T-helper 2 cell treated with Interferon-gamma antibody and Interleukin-4, amounts not matched to agents 5 μg/mL and 100 μg/mL, for 36 hours (primary cell): ENCODE measurements at regions not wholly inside any gene's neighbourhood (a gene's known extent, or its start where the extent isn't known, plus 50 kb on each side); places are given as distances from the start of the nearest gene placed in this dataset.

Experiments
- DNase-seq: peaks from one replicate; pipeline ENCODE4 v3.0.0; 2021; ENCODE audit warnings: low spot score
- H3K27ac Mint-ChIP-seq: one replicate; pipeline ENCODE4 v1.8.0; 2021; ENCODE audit warnings: mild to moderate bottlenecking, mixed read lengths
- H3K27me3 Mint-ChIP-seq: one replicate; pipeline ENCODE4 v1.8.0; 2021; ENCODE audit warnings: low read depth, mixed read lengths
- H3K36me3 Mint-ChIP-seq: one replicate; pipeline ENCODE4 v1.8.0; 2021; ENCODE audit warnings: low read depth, mixed read lengths
- H3K4me1 Mint-ChIP-seq: one replicate; pipeline ENCODE4 v1.8.0; 2021; ENCODE audit warnings: low read depth, mixed read lengths
- H3K4me3 Mint-ChIP-seq: one replicate; pipeline ENCODE4 v1.8.0; 2022; ENCODE audit warnings: mild to moderate bottlenecking, moderate library complexity, mixed read lengths
- H3K9me3 Mint-ChIP-seq: one replicate; pipeline ENCODE4 v1.8.0; 2021; ENCODE audit warnings: mixed read lengths

- Mint-ChIP-seq H3K4me1 (no peaks in the 10 kb centered on the region), H3K4me3 (no peak overlapping the region), H3K9me3 (peaks cover 5% of the 10 kb centered on the region), H3K36me3 (no peaks in the 10 kb centered on the region), H3K27ac (no peak overlapping the region), H3K27me3 (no peaks in the 10 kb centered on the region)
- no peak for DNase-seq
Measured at GRCh38 chr6:8583291-8583690, 147.9 kb upstream of the SLC35B3 start.

- DNase-seq: no peak
- H3K36me3 Mint-ChIP-seq: no peaks in the 10 kb centered on the region
- no peak overlapping the region for H3K4me3 Mint-ChIP-seq
- no peaks in the 10 kb centered on the region for H3K9me3 Mint-ChIP-seq
- H3K27me3 Mint-ChIP-seq: no peaks in the 10 kb centered on the region
- no peaks in the 10 kb centered on the region for H3K4me1 Mint-ChIP-seq
- H3K27ac Mint-ChIP-seq: no peak overlapping the region
Measured at GRCh38 chr6:8579372-8579771, 144.0 kb upstream of the SLC35B3 start.

- Mint-ChIP-seq H3K4me1 (no peaks in the 10 kb centered on the region), H3K4me3 (no peak overlapping the region), H3K27ac (no peak overlapping the region), H3K36me3 (no peaks in the 10 kb centered on the region), H3K27me3 (no peaks in the 10 kb centered on the region), H3K9me3 (no peaks in the 10 kb centered on the region)
- DNase-seq: no peak
Measured at GRCh38 chr6:8578006-8578405, 142.7 kb upstream of the SLC35B3 start.

- DNase-seq: no peak
- Mint-ChIP-seq H3K36me3 (no peaks in the 10 kb centered on the region), H3K4me1 (no peaks in the 10 kb centered on the region), H3K27me3 (no peaks in the 10 kb centered on the region), H3K4me3 (no peak overlapping the region), H3K9me3 (no peaks in the 10 kb centered on the region), H3K27ac (no peak overlapping the region)
Measured at GRCh38 chr6:8574749-8575468, 139.6 kb upstream of the SLC35B3 start.

GRCh38 chr6:8574311-8574710 lies 139.0 kb upstream of the SLC35B3 start:
- Mint-ChIP-seq H3K9me3 (no peaks in the 10 kb centered on the region), H3K27me3 (no peaks in the 10 kb centered on the region)

DNA sequence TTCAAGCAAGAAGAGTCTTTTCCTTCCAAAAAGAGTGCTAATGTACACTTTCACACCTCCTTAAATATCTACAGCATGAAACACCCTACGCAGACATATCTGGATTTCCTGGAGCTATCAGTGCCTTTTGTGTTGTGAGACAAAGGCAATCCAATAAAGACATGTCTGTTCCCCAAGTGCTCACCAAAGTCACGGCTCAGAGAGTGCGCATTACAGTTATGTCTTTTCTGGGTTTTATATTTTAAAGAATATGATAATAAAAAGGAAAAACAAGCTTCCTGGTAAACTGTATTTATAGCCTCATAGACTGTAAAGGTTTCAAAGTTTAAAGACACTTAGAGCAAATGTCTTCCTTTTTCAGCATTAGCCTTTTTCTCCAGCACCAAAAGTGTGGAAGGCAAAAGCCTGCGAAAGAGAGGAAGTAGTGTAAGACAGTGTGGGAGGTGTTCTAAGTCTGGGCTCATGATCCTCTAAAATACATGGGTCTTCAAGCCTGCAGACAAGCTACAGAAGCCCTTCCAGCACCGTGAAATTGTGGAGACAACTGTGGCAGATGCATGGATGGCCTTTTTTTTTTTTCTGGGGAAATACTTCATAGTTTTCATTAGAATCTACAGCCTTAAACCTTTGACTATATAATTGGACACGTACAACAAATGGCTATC lies 135.0 kb upstream of the SLC35B3 start:
- H3K27ac Mint-ChIP-seq: no peak overlapping the region

More at GRCh38 chr6:8574311-8574710, 139.0 kb upstream of the SLC35B3 start:
- no peak for DNase-seq
- no peaks in the 10 kb centered on the region for H3K36me3 Mint-ChIP-seq
- H3K27ac Mint-ChIP-seq: no peak overlapping the region
- no peak overlapping the region for H3K4me3 Mint-ChIP-seq
- no peaks in the 10 kb centered on the region for H3K4me1 Mint-ChIP-seq

GRCh38 chr6:8562125-8562524 lies 126.8 kb upstream of the SLC35B3 start:
- H3K27me3 Mint-ChIP-seq: no peaks in the 10 kb centered on the region
- H3K4me1 Mint-ChIP-seq: no peaks in the 10 kb centered on the region
- H3K4me3 Mint-ChIP-seq: no peak overlapping the region

More for the DNA sequence above, 135.0 kb upstream of the SLC35B3 start:
- Mint-ChIP-seq H3K36me3 (no peaks in the 10 kb centered on the region), H3K27me3 (no peaks in the 10 kb centered on the region), H3K4me3 (no peak overlapping the region), H3K9me3 (no peaks in the 10 kb centered on the region), H3K4me1 (no peaks in the 10 kb centered on the region)
- DNase-seq: no peak

DNA sequence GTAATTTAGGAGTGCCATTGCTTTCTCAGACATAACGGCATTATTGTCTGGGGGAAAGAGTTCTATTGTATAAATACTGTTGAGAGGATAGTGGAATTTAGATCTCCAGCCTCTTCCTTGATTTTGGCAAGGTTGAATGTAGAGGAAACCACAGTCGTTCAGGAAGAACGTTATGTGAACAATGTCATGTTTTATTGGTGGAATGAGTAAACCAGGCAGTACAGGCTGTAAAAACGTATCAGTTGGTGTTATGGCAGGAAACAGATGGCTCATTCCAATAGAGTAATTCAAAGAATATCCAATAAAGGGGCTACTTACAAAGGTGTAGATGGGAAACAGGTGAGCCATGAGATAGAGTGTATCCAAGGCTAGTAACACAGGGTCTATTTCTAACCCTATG lies 123.6 kb upstream of the SLC35B3 start:
- Mint-ChIP-seq H3K27me3 (no peaks in the 10 kb centered on the region), H3K4me1 (no peaks in the 10 kb centered on the region), H3K4me3 (no peak overlapping the region), H3K27ac (no peak overlapping the region), H3K36me3 (no peaks in the 10 kb centered on the region), H3K9me3 (no peaks in the 10 kb centered on the region)
- DNase-seq: no peak

More at GRCh38 chr6:8562125-8562524, 126.8 kb upstream of the SLC35B3 start:
- no peak for DNase-seq
- Mint-ChIP-seq H3K9me3 (no peaks in the 10 kb centered on the region), H3K27ac (no peak overlapping the region), H3K36me3 (no peaks in the 10 kb centered on the region)

GRCh38 chr6:8557014-8557748 lies 121.8 kb upstream of the SLC35B3 start:
- no peaks in the 10 kb centered on the region for H3K9me3 Mint-ChIP-seq
- no peak for DNase-seq
- H3K27me3 Mint-ChIP-seq: no peaks in the 10 kb centered on the region
- no peak overlapping the region for H3K4me3 Mint-ChIP-seq
- no peaks in the 10 kb centered on the region for H3K4me1 Mint-ChIP-seq
- no peak overlapping the region for H3K27ac Mint-ChIP-seq
- no peaks in the 10 kb centered on the region for H3K36me3 Mint-ChIP-seq

DNA sequence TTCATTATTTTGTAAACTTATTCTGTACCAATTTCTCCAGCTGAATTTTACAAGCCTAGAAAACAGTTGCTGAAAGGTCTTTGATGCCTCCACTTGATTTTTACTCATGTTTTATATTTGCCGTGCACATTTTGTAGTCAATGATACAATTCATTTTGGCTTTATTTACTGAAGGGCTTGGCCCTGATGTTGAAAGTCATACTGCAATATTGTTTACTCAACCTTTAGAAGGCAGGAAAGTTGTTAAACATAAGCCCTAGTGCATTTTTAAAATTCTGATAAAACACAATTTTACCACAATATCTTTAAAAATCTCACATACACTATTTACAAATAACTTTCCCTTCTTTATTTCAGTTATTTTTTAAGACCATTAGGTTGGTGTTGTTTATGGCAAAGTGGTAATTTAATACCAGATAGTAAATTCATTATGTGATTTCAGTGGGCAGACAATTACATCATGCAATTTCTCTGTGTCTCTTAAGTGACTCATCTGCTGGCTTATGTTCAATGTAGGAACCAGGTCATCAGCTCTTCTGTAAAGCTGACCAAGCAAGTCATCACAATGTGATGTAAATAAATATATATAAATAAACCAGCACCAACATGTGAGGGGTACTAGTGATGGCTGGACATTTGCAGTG lies 121.1 kb upstream of the SLC35B3 start:
- no peak for DNase-seq
- Mint-ChIP-seq H3K4me3 (no peak overlapping the region), H3K27me3 (no peaks in the 10 kb centered on the region), H3K36me3 (no peaks in the 10 kb centered on the region), H3K4me1 (no peaks in the 10 kb centered on the region), H3K27ac (no peak overlapping the region), H3K9me3 (no peaks in the 10 kb centered on the region)

- DNase-seq: no peak
- no peak overlapping the region for H3K4me3 Mint-ChIP-seq
- no peaks in the 10 kb centered on the region for H3K27me3 Mint-ChIP-seq
- H3K9me3 Mint-ChIP-seq: no peaks in the 10 kb centered on the region
- no peaks in the 10 kb centered on the region for H3K4me1 Mint-ChIP-seq
- H3K36me3 Mint-ChIP-seq: no peaks in the 10 kb centered on the region
- no peak overlapping the region for H3K27ac Mint-ChIP-seq
Measured at GRCh38 chr6:8551993-8552392, 116.6 kb upstream of the SLC35B3 start.

DNA sequence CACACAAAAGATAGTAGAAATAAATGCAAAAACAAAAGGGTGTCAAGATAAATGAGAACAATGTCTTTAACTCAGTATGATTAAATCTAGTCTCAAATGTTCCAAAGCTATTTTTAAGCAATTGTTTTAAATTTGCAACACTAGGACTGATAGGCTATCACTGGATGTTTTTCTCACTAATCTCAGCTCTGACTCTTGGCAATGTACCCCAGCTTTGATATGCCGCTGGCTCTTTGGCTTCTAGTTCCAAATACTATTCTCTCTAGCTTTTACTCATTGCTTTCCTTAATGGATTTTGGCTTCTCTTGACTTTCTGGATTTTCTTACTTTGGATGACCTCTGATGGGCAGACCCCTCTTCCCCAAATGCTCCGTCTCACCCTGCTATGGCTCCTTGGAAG lies 116.0 kb upstream of the SLC35B3 start:
- no peak for DNase-seq
- Mint-ChIP-seq H3K9me3 (no peaks in the 10 kb centered on the region), H3K4me3 (no peak overlapping the region), H3K27me3 (no peaks in the 10 kb centered on the region), H3K4me1 (no peaks in the 10 kb centered on the region), H3K36me3 (no peaks in the 10 kb centered on the region), H3K27ac (no peak overlapping the region)

GRCh38 chr6:8549074-8549790 lies 113.9 kb upstream of the SLC35B3 start:
- Mint-ChIP-seq H3K9me3 (no peaks in the 10 kb centered on the region), H3K4me3 (no peak overlapping the region), H3K36me3 (no peaks in the 10 kb centered on the region), H3K27ac (no peak overlapping the region), H3K27me3 (no peaks in the 10 kb centered on the region), H3K4me1 (no peaks in the 10 kb centered on the region)
- no peak for DNase-seq
